ENCODE measurements at regions not wholly inside any gene's neighbourhood (a gene's known extent, or its start where the extent isn't known, plus 50 kb on each side); places are given as distances from the start of the nearest gene placed in this dataset.

DNA sequence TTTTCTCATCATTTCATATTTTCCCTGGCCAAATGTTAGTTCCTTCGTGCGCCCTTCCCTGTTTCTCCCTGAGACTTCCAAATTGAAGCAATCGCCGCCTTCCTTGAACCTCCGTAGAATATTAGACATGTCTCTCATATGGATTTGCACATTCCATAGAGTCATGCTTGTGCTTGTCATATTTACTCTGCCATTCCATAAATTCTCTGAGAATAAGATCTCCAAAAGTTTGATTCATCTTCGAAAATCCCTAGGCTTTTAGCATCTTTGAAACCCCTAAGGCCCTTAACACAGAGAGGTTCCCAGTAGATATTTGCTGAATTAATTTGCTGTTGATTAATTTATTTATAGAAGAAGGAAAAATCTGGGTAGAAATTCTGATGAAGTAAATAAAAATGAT is 202.2 kb upstream of the PIK3C3 start:
- no peak for DNase-seq

DNA sequence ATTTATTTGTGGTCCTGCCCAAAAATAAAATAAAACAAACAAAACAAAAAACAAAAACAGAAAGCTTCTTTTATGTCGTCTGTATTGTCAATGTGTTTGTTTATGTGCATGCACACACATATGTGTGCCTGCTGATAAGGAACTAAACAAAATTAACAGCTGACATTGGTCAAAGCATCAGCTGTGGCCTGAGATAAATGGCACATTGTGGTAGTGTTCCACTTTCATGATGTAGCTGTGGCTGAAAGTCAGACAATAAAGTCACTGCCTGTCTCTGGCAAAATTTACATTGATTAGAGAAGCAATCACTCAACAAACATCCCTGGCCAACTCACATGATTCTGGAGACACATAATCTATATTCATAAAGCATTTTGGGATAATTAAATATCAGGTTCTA is 203.4 kb upstream of the PIK3C3 start:
- no peak for DNase-seq

DNA sequence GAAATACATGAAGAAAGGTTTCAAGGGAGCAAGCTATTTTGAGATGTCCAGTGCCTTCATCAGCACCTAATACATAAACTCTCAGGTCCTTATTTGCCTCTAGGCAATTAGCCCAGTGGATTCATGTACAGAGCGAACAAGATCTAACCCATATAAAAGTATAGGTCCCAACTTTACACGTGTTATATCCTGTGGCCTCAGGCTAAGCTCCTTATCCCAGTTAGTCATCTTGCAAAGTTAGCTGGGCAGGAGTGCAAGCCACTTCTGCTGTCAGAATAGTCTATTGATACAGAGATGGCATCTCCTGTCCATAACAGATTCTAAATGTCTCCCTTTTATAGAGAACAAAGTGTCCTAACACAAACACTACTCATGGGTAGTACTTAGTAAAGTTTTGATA is 203.9 kb upstream of the PIK3C3 start:
- no peak for DNase-seq

DNA sequence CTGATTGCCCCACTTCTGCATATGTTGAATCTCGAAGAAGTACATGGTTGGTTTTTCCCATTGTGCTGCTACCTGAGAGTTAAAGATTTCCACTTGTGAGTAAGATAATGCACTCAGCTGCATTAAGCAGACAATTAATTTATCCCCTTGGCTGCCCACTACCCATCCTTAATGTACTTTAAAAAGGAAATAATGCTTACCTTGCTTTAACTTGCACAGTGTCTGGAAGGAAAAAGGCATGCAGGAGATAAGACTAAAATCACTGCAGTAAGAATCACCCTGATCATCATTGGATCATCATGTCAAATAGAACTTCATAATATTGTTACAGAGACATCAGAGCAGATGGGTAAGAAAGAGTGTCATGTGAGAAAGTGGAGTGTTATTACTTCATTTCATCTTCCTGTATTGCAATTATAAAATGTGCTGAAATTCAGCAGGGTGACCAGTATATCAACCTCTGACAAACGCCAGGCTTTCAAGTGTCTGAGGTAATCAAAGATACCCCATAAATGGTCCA is 207.3 kb upstream of the PIK3C3 start:
- no peak for DNase-seq

DNA sequence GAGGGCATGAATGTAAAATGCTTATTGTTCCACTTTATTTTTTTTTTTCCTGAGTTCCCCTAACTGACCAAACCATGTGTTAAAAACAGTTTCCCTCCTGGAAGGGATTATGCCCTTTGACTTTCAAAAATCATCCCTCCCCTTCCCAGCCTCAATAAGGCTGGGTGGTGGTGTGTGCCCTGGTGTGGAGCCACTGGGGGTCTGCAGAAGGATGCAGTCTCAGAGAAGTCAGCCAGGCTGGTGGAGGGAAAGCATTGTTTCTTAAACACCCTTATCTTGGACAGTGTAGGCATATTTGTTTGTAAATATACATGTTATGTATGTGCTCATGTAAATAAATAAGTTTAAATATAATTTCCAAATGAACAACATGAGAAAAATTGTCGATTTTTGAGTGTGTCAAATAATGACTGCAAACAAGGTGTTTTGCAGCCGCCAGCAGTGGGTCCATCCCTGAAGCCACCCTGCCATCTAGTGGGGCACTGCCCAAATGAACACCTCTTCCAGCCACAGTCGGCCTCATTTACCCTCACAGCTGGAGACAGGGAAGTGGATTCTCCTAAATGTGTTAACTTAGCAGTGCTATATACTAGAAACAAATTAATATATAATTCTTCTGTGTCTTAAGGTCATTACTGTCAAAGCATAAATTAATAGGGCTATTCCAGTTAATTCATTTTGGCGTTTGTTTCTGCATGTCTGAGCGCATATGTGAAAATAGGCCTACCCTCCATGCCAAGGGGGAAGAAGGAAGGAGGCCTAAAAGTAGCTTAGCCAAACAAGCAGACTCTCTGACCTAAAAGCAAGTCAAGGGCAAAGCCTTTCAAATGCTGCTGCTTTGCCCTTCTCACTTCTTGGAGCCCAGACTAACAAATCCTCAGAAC is 209.6 kb upstream of the PIK3C3 start:
- no peak for DNase-seq

DNA sequence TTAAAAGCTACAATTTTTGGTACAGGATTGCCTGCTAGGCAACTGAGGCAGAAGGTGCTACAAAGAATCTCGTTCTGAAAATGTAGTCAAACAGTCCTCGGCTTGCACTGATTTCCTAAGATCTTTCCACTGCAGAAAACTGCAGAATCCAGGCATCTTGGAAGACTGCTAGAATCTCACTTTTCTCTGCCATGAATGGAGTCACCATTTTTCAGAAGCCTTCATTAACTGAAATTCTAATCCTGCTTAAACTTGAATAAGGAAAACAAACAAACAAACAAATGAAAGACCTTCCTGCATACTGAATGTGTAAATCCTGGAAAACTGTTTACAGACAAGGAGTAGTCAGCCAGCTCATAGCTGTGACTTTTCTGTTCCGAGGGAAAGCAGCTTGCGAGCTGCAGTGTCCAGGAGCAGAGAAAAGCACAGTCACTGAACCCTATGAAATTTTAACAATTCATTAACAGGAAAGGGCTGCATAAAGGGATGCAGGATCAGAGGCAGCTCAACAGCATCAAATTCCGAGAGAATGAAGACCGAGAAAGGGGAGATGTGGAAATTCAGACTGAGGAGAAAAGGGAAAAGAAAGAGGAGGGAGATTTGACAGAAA is 210.5 kb upstream of the PIK3C3 start:
- DNase-seq, result no peak

DNA sequence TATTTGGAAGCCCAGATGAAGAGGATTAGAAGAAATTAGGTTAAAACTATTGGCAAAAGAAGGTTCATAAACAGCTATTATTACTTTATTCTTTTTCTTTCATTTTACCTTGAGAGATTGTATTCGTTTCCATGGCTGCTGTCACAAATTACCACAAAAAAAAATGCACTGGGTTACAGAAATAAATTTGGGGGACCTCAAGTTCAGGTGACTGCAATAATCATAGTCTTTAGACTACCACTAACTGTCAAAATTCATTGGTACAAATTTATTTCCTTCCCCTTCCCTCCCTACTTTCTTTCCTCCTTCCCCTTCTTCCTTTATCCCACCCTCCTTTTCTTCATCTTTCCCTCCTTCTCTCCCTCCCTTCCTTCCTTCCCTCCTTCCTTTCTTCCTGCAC is 217.8 kb upstream of the PIK3C3 start:
- DNase-seq, result no peak

DNA sequence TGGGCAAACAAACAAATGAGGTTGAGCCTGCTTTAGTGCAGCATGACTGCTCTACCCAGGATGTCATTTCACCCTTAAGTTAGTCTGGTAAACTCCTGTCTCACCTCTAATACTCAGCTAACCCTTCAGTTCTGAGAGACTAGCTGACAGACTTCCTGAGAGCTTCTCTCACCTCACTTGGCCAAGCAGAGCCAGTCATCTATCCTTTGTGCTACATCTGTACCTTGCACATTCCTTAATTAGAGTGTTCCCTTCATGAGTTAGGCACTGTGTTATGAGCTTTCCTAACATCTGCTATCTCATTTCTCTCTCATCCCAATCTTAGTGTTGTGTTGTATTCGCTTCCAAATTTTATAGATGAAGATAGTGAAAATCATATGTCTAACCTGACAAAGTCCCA is 220.1 kb upstream of the PIK3C3 start:
- no peak for DNase-seq

DNA sequence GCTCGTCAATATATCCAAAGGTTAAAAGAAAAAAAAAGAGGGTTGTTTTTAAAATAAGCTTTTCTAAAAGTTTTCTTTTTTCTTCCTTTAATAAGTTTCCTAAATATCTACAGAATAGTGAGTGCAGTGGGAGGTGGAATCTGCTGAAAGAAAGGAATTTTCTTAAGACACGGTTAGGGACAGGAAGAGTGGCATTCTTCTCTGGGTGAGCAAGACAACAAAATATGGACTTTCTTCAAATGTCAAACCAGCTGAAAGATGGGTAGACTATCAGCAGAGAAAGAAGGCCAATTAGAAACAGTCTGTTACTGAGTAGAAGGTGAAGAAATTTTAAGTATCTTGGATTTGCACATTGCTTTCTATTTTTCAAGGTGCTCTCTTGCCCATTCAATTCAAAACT is 222.7 kb upstream of the PIK3C3 start:
- no peak for DNase-seq

DNA sequence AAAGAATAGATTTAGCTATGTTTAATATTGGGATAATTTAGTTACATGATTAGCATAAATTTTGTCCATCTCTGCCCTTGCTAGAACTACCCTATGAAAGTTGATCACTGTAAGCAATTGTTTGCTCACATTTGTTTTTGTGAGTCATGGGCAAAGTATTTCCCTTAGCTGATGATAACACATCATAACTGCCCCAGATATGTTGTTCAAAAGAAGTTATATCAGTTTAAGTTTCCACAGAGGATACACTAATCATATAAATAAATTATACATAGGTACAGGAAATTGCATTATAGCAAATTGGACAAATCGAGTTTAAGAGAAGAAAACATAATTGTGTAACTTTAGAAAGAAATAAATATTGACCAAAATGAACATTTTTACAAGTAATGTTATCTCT is 223.2 kb upstream of the PIK3C3 start:
- DNase-seq, result no peak

DNA sequence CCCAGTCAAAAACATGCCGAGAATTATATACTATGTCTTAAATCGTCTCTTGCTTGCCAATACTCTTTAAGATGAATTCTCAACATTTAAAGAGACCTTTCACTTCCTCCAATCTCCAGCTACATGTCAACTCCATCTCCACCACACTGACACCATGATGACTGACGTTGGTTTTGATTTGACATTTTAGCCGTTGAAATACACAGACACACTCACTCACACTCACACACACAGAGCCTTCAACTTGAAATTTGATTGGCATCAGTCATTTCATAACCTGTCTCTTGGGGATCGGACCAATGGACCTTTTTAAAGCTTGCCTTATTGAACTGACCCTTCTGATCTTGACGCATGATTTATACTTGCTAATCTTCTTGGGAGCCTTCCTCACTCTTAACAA is 230.8 kb upstream of the PIK3C3 start:
- no peak for DNase-seq

DNA sequence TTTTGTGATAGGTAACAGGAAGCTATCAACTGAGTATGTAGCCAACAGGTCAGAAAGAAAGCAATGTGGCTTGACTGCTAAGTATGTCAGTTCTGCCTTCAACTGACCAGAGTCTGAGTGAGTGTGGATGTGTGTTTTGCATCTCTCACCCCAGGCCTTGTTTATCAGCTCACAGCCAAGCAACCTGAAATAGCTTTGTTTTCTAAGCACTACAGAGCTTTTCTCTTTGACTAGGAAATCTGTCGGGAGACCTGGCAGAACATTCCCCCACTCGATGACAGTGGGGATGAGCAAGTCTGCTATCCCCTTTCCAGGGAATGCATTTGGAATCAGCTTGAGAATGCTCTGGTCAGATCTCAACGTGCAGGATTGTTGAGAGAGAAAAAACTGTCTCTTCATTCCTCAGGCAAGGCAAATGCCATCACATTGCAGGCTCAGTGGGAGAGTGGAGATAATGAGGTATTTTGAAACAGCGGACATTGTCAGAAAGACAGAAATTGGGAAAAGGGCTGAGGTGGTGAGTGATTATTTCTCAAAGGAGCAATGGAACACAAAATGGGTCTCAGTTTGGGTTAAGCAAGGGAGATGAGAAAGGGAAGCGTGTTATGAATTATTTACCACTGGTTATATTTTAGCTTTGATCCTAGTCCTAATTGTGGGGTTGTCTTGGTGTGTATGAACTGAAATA is 233.8 kb upstream of the PIK3C3 start:
- no peak for DNase-seq

DNA sequence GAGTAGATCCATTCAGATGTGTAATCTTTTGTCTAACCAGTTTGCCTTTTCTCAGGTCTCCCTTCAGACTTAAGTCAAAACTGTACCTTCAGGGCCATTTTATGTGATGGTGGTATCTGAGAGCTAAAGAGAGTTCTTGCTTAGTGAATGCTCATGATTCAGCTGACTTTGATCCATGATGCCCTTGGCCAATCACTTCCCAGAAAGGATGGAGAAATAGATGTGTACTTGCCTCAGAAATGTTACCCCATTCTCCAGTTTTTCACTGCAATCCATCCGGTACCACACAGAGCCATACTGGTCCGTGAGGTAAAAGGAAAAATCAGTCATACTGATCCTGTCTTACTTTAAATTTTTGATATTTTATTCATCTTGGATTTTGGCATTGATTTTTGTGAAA is 234.8 kb upstream of the PIK3C3 start:
- no peak for DNase-seq

DNA sequence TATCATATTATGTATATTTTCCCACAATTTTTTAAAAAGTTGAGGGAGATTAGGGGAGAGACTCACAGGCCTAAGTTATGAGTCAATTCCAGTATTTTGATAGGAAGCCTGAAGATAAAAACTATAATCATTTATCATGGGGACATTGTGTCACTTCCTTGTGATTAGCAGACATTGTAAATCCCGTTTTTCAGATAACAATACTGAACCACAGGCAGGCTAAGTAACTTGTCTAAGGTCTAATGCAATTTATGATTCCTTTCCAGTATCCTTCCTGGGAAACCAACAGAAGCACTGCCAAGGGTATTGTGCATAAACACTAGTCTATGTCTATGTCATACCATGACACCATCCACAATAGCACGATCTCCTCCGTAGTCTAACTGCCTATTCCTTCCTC is 235.2 kb upstream of the PIK3C3 start:
- DNase-seq, result no peak

DNA sequence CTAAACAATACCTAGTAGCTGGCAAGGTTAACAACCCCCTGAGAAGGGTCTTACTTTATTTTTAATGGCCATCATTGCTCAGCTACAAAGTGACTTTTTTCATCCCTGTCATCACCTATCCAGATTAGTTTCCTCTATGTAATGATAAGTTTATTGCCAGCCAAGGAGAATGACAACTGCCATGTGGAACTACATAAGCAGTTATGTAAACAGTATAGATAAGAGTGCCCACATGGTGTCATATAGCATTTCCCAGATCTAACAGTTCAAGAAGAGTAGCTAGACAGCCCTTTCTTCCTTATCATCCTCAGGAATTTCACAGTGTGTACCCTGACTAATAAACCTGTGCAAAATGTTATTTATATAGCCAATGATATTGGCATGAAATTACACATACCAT is 240.2 kb upstream of the PIK3C3 start:
- DNase-seq, result no peak

DNA sequence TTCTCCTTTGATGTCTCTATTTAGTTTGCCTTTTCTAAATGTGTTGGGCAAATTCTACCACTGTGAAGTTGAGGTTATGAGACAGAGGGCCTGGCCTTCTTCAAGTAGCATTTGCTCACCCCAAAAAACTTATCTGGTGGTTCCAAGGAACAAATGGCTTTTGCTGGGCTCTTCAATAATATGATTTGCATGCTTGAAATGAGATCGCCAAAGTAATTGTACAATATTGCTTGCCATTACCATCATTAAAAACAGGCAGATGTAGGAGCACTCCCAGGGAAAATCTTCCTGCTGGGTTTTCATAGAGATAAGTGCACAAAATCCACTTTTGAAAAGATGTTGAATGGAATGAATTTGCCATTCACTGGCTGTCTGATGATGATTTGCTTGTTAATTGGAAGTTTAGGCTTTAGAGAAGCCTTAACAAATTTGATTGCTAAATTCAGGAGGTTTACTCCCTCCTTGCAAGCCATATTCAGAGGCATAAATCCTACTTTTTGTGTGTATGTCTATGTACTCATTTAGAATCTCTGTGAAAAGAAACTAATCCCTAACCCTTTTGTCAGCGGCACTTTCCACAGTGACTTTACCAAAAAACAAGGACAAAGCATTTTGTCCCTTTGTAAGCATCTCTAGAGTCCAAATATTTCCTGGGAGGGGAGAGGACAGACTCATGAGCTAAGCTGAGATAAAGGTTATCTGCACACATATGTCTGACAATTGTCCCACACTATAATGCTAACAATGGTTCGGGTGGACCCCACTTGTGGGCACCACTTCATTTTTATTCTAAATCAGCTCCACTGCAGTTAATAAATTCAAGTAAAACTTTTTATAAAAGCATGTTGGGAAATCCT is 240.8 kb upstream of the PIK3C3 start:
- DNase-seq, result no peak

DNA sequence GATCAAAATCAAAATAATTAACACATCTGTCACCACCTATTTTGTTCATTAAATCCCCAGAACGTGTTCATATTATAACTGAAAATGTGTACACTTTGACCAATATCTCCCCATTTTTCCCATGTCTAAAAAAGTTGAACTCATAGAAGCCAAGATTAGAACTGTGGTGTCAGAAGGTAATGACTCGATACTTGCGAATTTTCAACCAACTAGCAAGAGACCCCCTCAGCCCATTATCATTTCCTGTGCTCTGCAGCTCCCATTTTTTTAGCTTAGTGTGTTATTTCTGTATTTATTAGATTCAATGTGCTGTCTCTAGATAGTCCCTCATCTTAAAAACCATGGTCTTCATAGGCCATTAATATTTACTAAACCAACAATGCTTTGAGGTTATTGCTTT is 248.7 kb upstream of the PIK3C3 start:
- DNase-seq, result no peak

DNA sequence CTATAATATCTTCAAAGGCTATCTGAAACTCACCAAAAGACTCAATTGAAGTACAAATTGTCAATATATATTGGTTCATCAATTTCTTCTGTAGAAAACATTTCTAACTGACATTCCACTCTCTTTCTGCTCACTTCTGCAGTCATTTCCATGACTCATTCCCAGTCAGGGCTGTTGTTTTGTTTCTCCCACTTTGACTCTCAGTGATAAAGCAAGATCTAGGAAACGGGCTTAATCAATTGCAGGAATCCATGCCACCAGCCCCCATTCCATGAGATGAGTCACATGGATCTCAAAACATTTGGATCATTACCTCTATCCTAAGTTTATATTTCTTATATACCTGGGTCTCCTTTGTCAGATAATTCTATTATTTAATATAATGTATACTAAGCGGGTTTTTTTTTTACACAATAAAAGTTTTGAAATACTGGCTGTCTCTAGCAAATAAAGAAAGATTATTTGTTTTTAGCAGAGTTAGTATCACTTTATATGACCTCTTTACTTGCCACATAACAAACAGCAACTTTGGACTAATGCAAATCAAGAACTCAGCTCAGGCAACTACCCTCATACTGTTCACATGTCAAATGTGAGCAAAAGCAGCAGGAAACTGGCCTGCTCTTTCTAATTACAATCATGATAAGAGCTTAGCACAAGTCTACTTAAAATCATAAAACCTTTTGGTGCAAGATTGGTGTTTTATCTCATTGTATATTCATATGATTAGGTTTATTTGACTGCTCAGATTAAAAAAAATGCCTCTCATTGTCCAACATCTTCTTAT is 251.1 kb upstream of the PIK3C3 start:
- DNase-seq, result no peak

DNA sequence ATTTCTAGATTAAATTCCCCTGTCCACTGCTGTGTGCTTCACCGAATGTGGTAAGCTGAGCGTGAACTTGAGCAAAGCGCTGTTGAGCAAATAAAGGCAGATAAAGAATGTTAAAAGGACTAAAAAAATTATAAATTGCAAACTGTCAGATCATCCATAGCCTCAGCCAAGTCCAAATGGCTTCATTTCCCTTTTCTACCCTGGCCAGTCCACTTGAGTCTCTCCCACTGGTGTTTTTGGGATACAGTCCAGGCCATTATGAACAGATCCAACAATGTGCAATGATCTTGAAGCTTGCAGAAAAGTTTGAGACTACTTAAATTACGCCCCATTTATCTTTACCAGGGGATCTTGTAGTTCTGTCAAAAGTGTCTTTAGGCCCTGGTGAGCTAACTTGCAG is 254.6 kb upstream of the PIK3C3 start:
- no peak for DNase-seq

DNA sequence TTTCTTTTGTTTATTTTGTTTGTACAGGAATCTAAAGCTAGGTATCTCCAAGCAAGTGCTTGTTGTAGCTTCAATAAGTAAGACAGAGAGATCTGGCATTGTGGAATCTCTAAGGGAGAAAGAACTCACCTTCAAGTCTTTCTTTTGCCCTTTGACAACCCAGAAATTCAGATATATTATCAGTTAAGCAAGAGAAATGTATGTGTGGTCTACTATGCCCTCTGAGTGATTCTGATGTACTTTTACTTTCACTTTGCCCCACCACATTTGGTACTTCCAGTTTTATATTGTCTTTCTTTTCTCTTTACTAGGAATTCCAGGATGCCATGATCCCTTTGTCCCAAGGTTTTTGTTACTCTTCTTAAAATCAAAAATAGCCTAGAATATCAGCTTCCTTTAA is 259.6 kb upstream of the PIK3C3 start:
- no peak for DNase-seq

DNA sequence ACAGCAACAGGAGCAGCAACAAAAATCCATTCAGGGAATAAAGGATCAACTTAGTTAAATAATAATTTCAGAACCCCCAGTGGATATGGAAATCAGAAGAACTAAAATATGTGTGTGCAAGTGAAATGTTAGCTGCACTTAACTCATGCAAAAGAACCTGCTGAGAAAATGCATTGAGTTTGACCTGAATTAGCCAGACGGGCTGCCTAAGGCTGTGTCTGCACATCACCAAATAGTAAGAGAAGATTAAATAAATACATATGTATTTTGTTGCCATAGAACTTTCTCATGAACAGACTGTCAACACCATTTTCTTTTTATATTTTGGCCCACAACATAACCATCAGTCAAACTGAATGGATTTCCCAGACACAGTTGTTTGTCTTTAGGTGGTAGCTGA is 262.0 kb upstream of the PIK3C3 start:
- DNase-seq, result no peak

All from T-helper 9 cell (primary cell).